WTC11 (cell line): ENCODE measurements at regions not wholly inside any gene's neighbourhood (a gene's known extent, or its start where the extent isn't known, plus 50 kb on each side); places are given as distances from the start of the nearest gene placed in this dataset.

Source experiments
- ATF6 ChIP-seq: sonication (generic); formaldehyde crosslinking; IDR thresholded peaks from 2 replicates; pipeline ENCODE4 v1.8.1; 2023; ENCODE audit warnings: mild to moderate bottlenecking, missing genetic modification reagents
- CTCF ChIP-seq: fragments of 200-600 bp; IDR thresholded peaks from 2 replicates; pipeline ENCODE4 v1.8.0; 2022; ENCODE audit warnings: antibody characterized with exemption
- E2F4 ChIP-seq: sonication (generic); formaldehyde crosslinking; IDR thresholded peaks from 2 replicates; pipeline ENCODE4 v1.8.1; 2022; ENCODE audit warnings: low read depth, mild to moderate bottlenecking, moderate library complexity, missing genetic modification reagents, borderline replicate concordance
- E2F5 ChIP-seq: sonication (generic); formaldehyde crosslinking; IDR thresholded peaks from 2 replicates; pipeline ENCODE4 v1.8.1; 2022; ENCODE audit warnings: mild to moderate bottlenecking, moderate library complexity, missing genetic modification reagents
- ESRRA ChIP-seq: sonication (generic); formaldehyde crosslinking; IDR thresholded peaks from 2 replicates; pipeline ENCODE4 v1.8.1; 2022; ENCODE audit warnings: mild to moderate bottlenecking, missing genetic modification reagents, borderline replicate concordance
- FOXJ3 ChIP-seq: sonication (generic); formaldehyde crosslinking; IDR thresholded peaks from 2 replicates; pipeline ENCODE4 v1.9.0; 2021; ENCODE audit warnings: missing genetic modification reagents, mild to moderate bottlenecking, borderline replicate concordance
- GABPB1 ChIP-seq: sonication (generic); formaldehyde crosslinking; IDR thresholded peaks from 2 replicates; pipeline ENCODE4 v1.8.1; 2023; ENCODE audit warnings: mild to moderate bottlenecking, missing genetic modification reagents
- MAX ChIP-seq: sonication (generic); formaldehyde crosslinking; IDR thresholded peaks from 2 replicates; pipeline ENCODE4 v1.8.0; 2022; ENCODE audit warnings: mild to moderate bottlenecking, missing genetic modification reagents
- NFYB ChIP-seq: sonication (generic); formaldehyde crosslinking; conservative IDR thresholded peaks from 2 replicates; pipeline ENCODE4 v1.8.0; 2022; ENCODE audit warnings: low read depth, missing genetic modification reagents
- USF1 ChIP-seq: sonication (generic); formaldehyde crosslinking; IDR thresholded peaks from 2 replicates; pipeline ENCODE4 v1.8.0; 2022; ENCODE audit warnings: mild to moderate bottlenecking, missing genetic modification reagents
- ZNF138 ChIP-seq: sonication (generic); formaldehyde crosslinking; conservative IDR thresholded peaks from 2 replicates; pipeline ENCODE4 v1.8.1; 2022; ENCODE audit warnings: mild to moderate bottlenecking, moderate library complexity, missing genetic modification reagents

GRCh38 chr10:78787125-78787524 lies 281.6 kb upstream of the ZMIZ1 start:
- TF ChIP-seq MAX (no peak), ATF6 (no peak), CTCF (no peak), ESRRA (no peak), GABPB1 (CRISPR knock-in tag) (no peak), USF1 (no peak), FOXJ3 (CRISPR knock-in tag) (no peak), E2F4 (CRISPR knock-in tag) (no peak), ZNF138 (CRISPR knock-in tag) (no peak), NFYB (CRISPR knock-in tag) (no peak), E2F5 (CRISPR knock-in tag) (no peak)
